SH-SY5Y (cell line): ENCODE measurements at regions not wholly inside any gene's neighbourhood (a gene's known extent, or its start where the extent isn't known, plus 50 kb on each side); places are given as distances from the start of the nearest gene placed in this dataset.

Experiments
- GATA2 ChIP-seq: IDR thresholded peaks from 2 replicates; pipeline ENCODE4 v1.6.1; 2011; ENCODE audit warnings: mild to moderate bottlenecking, low read depth, low read length
- GATA3 ChIP-seq: IDR thresholded peaks from 2 replicates; pipeline ENCODE4 v1.6.1; 2011; ENCODE audit warnings: low read depth, mild to moderate bottlenecking, low read length, moderate library complexity

GRCh38 chr20:24730750-24731149, 218.3 kb upstream of the CST7 start:
- TF ChIP-seq GATA3 (no peak), GATA2 (no peak)
